T47D (cell line): ENCODE measurements at regions not wholly inside any gene's neighbourhood (a gene's known extent, or its start where the extent isn't known, plus 50 kb on each side); places are given as distances from the start of the nearest gene placed in this dataset.

Experiments used
- DNase-seq, 2 experiments: peaks; one replicate each; pipeline versions ENCODE4 v3.0.0 to v3.0.0-alpha.2; 2011 to 2012; ENCODE audit warnings: low read depth in 1 of 2, low spot score in 1 of 2
- JUND ChIP-seq: IDR thresholded peaks from 2 replicates; pipeline ENCODE4 v1.6.1; 2012; ENCODE audit warnings: low read depth
- in situ Hi-C: cut with HindIII; loops from 2 replicates; pipeline ENCODE4 v1.10.0; 2016; ENCODE audit warnings: low sequenced_read_pairs, low pct_unique_long_range_greater_than_20kb

- TF ChIP-seq JUND: no peak
- in situ Hi-C loops: no loop called here
These were observed 114.6 kb upstream of the MED13L start for GRCh38 chr12:116392061-116392460.

GRCh38 chr12:116393255-116393654 lies 115.8 kb upstream of the MED13L start:
- in situ Hi-C loops: no loop called here
- DNase-seq: no peak
- TF ChIP-seq JUND: no peak

More at GRCh38 chr12:116392061-116392460, 114.6 kb upstream of the MED13L start:
- DNase-seq: peak in 1 of 2 experiments; percentile 70

GRCh38 chr12:116393859-116394650 lies 116.6 kb upstream of the MED13L start:
- DNase-seq: peak in 1 of 2 experiments; percentile 67
- in situ Hi-C loops: no loop called here

GRCh38 chr12:116395396-116395795 lies 117.9 kb upstream of the MED13L start:
- in situ Hi-C loops: no loop called here
- DNase-seq: no peak
- TF ChIP-seq JUND: no peak

More at GRCh38 chr12:116393859-116394650, 116.6 kb upstream of the MED13L start:
- no peak for TF ChIP-seq JUND

GRCh38 chr12:116397148-116397547 lies 119.7 kb upstream of the MED13L start:
- no peak for DNase-seq
- in situ Hi-C loops: no loop called here
- TF ChIP-seq JUND: no peak

GRCh38 chr12:116398193-116398592 lies 120.7 kb upstream of the MED13L start:
- in situ Hi-C loops: no loop called here
- TF ChIP-seq JUND: no peak
- no peak for DNase-seq

GRCh38 chr12:116399055-116399454 lies 121.6 kb upstream of the MED13L start:
- no peak for DNase-seq
- in situ Hi-C loops: no loop called here
- TF ChIP-seq JUND: no peak

GRCh38 chr12:116400636-116401372 lies 123.3 kb upstream of the MED13L start:
- in situ Hi-C loops: no loop called here
- no peak for TF ChIP-seq JUND
- no peak for DNase-seq

GRCh38 chr12:116401565-116401964 lies 124.1 kb upstream of the MED13L start:
- in situ Hi-C loops: no loop called here
- TF ChIP-seq JUND: no peak

GRCh38 chr12:116402163-116402939 lies 124.9 kb upstream of the MED13L start:
- in situ Hi-C loops: no loop called here
- no peak for TF ChIP-seq JUND
- DNase-seq: no peak

More at GRCh38 chr12:116401565-116401964, 124.1 kb upstream of the MED13L start:
- DNase-seq: no peak

- no peak for TF ChIP-seq JUND
- in situ Hi-C loops: no loop called here
- DNase-seq: no peak
These were observed 126.1 kb upstream of the MED13L start for GRCh38 chr12:116403546-116403945.

GRCh38 chr12:116404247-116404646 lies 126.8 kb upstream of the MED13L start:
- no peak for TF ChIP-seq JUND
- no peak for DNase-seq
- in situ Hi-C loops: no loop called here
